ENCODE measurements at regions not wholly inside any gene's neighbourhood (a gene's known extent, or its start where the extent isn't known, plus 50 kb on each side); places are given as distances from the start of the nearest gene placed in this dataset.

GRCh38 chr1:101452825-101453224 lies 216.0 kb downstream of the S1PR1 start:
- BruUV-seq (replicated peaks): no TSS peak
- POLR2A ChIA-PET (ENCODE audit: low non-redundant PET): no interaction called here

GRCh38 chr1:101453844-101454243 lies 217.0 kb downstream of the S1PR1 start:
- POLR2A ChIA-PET (ENCODE audit: low non-redundant PET): no interaction called here
- H3K27me3 ChIP-seq (replicated peaks; ENCODE audit: insufficient read depth, low read depth, low read length, poor library complexity): no peaks in the 10 kb centered on the region
- no peak for DNase-seq (ENCODE audit: low spot score)
- CTCF ChIA-PET: no interaction called here
- no peaks in the 10 kb centered on the region for H3K9me3 ChIP-seq (ENCODE audit: low read depth, low read length, poor library complexity, severe bottlenecking)
- no peak overlapping the region for H3K4me3 ChIP-seq (ENCODE audit: low read depth, low read length, poor library complexity, severe bottlenecking)
- H3K4me1 ChIP-seq (ENCODE audit: insufficient read depth, low read length, poor library complexity, severe bottlenecking): no peaks in the 10 kb centered on the region
- H3K27ac ChIP-seq (ENCODE audit: low read depth, low read length, poor library complexity, severe bottlenecking): no peak overlapping the region
- no peak for TF ChIP-seq CTCF (conservative IDR thresholded peaks at IDR 0.05; ENCODE audit: low read depth, low read length)
- no peak for TF ChIP-seq EZH2 (IDR thresholded peaks at IDR 0.05; ENCODE audit: borderline replicate concordance, low read depth, low read length, poor library complexity, severe bottlenecking)
- intact Hi-C loops (cut with micrococcal nuclease; ENCODE audit: unreplicated experiment): no loop called here
- no TSS peak for BruUV-seq (replicated peaks)
- no peaks in the 10 kb centered on the region for H3K36me3 ChIP-seq (ENCODE audit: insufficient read depth, low read length, poor library complexity, severe bottlenecking)

More at GRCh38 chr1:101452825-101453224, 216.0 kb downstream of the S1PR1 start:
- no peaks in the 10 kb centered on the region for H3K36me3 ChIP-seq (ENCODE audit: insufficient read depth, low read length, poor library complexity, severe bottlenecking)
- TF ChIP-seq EZH2 (IDR thresholded peaks at IDR 0.05; ENCODE audit: borderline replicate concordance, low read depth, low read length, poor library complexity, severe bottlenecking) (no peak), CTCF (conservative IDR thresholded peaks at IDR 0.05; ENCODE audit: low read depth, low read length) (no peak)
- no peak overlapping the region for H3K27ac ChIP-seq (ENCODE audit: low read depth, low read length, poor library complexity, severe bottlenecking)
- DNase-seq (ENCODE audit: low spot score): no peak
- no peak overlapping the region for H3K4me3 ChIP-seq (ENCODE audit: low read depth, low read length, poor library complexity, severe bottlenecking)
- no peaks in the 10 kb centered on the region for H3K4me1 ChIP-seq (ENCODE audit: insufficient read depth, low read length, poor library complexity, severe bottlenecking)
- intact Hi-C loops (cut with micrococcal nuclease; ENCODE audit: unreplicated experiment): no loop called here
- CTCF ChIA-PET: no interaction called here
- no peaks in the 10 kb centered on the region for H3K27me3 ChIP-seq (replicated peaks; ENCODE audit: insufficient read depth, low read depth, low read length, poor library complexity)
- H3K9me3 ChIP-seq (ENCODE audit: low read depth, low read length, poor library complexity, severe bottlenecking): no peaks in the 10 kb centered on the region

- H3K27ac ChIP-seq (ENCODE audit: low read depth, low read length, poor library complexity, severe bottlenecking): no peak overlapping the region
- no peak for TF ChIP-seq EZH2 (IDR thresholded peaks at IDR 0.05; ENCODE audit: borderline replicate concordance, low read depth, low read length, poor library complexity, severe bottlenecking)
- no peak for TF ChIP-seq CTCF (conservative IDR thresholded peaks at IDR 0.05; ENCODE audit: low read depth, low read length)
- intact Hi-C loops (cut with micrococcal nuclease; ENCODE audit: unreplicated experiment): no loop called here
- no peaks in the 10 kb centered on the region for H3K9me3 ChIP-seq (ENCODE audit: low read depth, low read length, poor library complexity, severe bottlenecking)
- no peaks in the 10 kb centered on the region for H3K27me3 ChIP-seq (replicated peaks; ENCODE audit: insufficient read depth, low read depth, low read length, poor library complexity)
- no TSS peak for BruUV-seq (replicated peaks)
- no peaks in the 10 kb centered on the region for H3K36me3 ChIP-seq (ENCODE audit: insufficient read depth, low read length, poor library complexity, severe bottlenecking)
- ChIA-PET CTCF (no interaction called here), POLR2A (ENCODE audit: low non-redundant PET) (no interaction called here)
- DNase-seq (ENCODE audit: low spot score): no peak
- no peaks in the 10 kb centered on the region for H3K4me1 ChIP-seq (ENCODE audit: insufficient read depth, low read length, poor library complexity, severe bottlenecking)
- no peak overlapping the region for H3K4me3 ChIP-seq (ENCODE audit: low read depth, low read length, poor library complexity, severe bottlenecking)
Observed at GRCh38 chr1:101455166-101455565, 218.3 kb downstream of the S1PR1 start.
